ENCODE measurements at regions not wholly inside any gene's neighbourhood (a gene's known extent, or its start where the extent isn't known, plus 50 kb on each side); places are given as distances from the start of the nearest gene placed in this dataset.

GRCh38 chr2:19784456-19784855 is 117.3 kb downstream of the TTC32 start:
- no peak for DNase-seq (ENCODE audit: low read depth)

GRCh38 chr2:19783935-19784334 is 117.8 kb downstream of the TTC32 start:
- DNase-seq (ENCODE audit: low read depth), result no peak

DNA sequence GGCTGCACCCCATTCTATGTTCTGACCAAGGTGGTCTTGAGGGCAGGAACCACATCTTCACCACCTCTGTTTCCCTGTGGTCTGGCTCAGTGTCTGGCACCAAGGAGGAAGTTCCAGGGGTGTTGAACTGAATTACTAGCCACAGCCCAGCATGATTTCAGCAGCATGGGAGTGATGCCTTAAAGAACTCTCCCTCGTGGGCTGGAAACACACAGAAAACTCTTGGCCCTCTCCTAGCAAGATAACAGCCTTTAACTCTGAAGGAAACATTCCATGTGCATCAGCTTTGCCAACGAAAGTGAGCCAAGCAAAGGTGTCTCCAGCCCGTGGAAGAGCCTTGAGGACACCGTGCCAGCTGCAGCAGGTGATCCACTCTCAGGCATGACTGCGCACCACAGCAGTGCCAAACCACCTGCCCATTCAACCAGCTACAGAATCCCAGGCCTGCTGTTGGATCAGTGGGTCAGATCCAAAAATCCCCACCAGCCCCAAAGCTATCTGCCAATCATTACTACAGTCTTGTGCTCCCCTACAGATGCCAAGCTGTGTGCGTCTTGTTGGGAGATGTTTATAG is 124.8 kb downstream of the TTC32 start:
- no peak for DNase-seq (ENCODE audit: low read depth)

DNA sequence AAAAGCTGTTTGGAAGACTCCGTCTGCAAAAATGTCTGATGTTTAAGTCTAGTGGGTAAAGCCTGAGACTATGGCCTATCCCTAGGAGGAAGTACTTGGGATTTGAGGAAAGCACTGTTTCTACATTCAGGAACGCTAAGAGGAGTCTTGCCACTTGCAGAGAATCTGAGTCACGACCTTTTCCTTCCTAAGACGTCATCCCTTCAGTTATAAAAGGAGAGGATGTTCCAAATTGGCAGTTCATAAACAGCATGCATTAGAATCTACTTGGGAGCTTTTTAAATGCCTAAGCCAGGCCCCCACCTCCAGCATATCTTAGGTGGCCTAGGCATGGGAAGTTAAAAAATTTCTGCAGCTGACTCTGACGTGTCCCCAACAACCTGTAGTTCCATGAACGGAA is 125.9 kb downstream of the TTC32 start:
- peak; percentile 75 for DNase-seq (ENCODE audit: low read depth)

DNA sequence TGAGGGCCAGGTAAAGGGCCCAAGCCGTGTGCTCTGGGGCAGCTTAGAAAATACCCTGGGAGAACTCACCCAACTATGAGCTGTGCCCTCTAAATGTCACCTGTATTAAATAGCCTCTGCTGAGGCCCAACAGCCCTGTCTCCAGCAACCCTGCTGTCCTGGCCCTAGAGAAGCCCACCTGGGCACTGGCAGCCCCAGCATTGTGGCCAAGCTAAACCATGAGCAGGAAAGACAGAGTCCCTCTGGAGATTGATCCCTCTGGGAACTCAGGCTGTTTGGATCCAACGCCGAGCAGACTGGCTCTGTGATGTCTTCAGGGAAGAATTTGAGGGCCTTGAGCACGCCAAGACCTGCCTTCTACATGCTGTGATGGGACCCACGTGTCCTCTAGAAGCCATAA is 126.5 kb downstream of the TTC32 start:
- DNase-seq (ENCODE audit: low read depth), result no peak

- DNase-seq (ENCODE audit: low read depth), result no peak
Observed at GRCh38 chr2:19774805-19775176, 127.0 kb downstream of the TTC32 start.

DNA sequence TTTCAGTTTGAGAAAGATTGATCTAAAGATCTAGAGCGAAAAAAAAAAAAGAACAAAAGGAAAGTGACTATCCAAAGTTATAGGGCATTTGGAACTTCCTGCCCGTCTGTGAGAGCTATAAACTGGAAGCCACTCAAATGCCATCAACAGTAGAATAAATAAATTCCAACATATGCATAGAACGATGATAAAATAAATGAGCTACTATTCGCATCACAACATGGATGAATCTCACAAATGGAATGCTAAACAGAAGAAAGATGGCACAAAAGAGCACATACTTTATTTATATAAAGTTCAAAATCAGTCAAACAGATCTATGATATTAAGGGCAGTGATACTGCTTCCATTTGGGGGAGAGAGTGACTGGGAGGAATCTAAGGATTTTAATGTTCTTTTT is 128.8 kb downstream of the TTC32 start:
- peak; percentile 15 for DNase-seq (ENCODE audit: low read depth)

DNA sequence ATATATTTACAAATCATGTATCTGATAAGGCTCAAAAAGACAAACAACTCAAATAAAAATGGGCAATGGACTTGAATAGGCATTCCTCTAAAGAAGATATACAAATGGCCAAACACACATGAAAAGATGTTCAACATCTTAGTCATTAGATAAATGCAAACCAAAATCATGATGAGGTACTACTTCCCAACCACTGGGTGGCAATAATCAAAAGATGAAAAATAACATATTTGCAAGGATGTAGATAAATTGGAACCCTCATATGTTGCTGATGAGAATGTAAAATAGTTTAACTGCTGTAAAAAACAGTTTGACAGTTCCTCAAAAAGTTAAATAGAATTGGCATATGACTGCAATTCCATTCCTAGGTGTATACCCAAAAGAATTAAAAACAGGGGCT is 132.3 kb downstream of the TTC32 start:
- DNase-seq (ENCODE audit: low read depth), result peak; percentile 59

DNA sequence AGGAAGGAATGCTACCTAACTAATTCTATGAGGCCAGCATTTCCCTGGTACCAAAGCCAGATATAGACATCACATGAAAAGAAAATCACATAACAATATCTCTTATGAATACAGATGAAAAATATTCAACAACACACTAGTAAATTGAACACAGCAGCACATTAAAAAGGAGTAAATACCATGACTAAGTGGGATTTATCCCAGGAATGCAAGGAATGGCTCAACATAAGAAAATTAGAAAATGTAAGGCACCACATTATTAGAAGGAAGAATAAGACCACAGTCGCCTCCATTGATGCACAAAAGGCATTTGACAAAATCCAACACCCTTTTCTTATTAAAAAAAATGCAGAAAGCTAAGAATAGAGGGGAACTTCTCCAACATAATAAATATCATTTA is 133.9 kb downstream of the TTC32 start:
- peak; percentile 17 for DNase-seq (ENCODE audit: low read depth)

DNA sequence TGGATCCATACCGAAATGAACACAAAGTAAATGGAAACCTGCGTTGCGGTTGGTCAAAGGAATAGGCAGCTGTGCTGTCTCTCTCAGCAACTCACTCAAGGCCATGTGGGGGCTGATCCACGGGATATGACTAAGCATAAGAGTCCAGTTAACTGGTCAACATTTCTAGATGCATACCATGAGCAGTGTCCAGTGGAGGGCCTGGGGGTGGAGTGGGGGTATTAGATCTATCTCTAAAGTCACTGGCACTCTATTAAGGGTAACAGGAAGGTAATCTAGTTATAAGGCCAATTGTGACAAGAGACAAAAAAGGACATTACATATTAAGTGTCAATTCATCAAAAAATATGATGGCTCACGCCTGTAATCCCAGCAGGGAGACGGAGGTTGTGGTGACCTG is 136.8 kb downstream of the TTC32 start:
- DNase-seq (ENCODE audit: low read depth), result peak; percentile 22

DNA sequence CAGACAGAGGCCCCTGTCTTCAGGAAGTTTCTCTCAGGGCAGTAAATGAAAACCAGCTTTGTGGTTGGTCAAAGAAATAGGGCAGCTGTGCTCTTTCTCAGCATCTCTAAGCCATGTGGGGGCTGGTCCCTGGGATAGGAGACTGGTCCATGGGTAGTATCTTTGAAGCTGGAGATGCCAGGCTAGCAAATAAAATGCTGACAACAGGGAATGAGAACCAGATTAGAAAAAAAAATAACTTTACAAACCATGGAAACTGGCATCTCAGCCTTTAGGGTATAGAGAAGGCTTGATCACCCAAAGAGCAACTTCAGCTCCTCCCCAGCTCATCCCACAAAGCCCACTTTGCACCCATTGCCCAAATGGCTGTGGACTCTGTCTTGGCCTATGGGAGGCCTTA is 138.1 kb downstream of the TTC32 start:
- DNase-seq (ENCODE audit: low read depth), result no peak

DNA sequence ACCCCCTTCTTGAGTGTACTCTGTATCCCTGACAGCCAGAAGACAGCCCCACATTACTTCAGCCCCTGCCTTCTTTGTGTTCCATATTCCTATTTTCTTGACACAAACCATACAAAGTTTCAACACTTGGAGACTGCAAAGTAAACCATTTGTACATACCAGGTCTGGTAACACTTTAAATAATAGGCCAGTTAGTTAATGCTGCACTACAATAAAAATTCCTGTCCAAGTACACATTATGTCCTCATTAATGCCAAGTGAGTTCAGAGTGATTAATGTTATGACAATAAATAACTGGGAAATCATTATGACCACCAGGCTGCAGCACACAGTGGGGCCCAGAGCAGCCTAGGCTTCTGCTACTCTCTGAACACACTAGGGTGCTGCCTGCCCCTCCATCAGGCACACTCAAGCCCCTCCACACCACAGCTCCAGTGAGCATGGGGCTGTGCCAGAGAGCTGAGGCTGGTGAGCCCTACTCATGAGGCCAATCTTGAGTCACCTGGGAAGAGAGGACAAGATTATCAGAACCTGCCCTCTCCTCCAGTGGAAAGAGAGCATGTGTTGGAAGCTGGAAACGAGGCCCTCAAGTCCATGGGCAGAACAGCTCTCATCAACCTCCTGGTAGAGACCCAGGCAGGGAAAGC is 138.7 kb downstream of the TTC32 start:
- DNase-seq (ENCODE audit: low read depth), result no peak

DNA sequence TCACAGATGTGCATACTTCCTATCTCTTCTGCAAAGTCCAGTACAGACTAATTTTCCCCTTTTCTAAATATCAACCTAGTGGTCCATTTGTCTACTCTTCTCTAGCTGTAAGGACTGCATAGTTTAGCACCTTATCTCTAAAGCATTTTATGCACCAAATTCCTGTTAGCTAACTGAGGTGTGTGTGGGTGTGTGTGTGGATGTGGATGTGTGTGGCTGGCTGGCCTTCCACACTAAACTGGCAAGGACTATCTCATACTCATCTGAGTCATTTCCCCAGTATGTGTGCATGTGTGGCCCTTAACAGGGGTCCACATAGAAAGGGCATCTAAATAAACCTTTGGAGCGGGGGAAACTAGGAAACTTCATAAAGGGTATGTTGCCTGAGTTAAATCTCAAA is 139.6 kb downstream of the TTC32 start:
- DNase-seq (ENCODE audit: low read depth), result no peak

DNA sequence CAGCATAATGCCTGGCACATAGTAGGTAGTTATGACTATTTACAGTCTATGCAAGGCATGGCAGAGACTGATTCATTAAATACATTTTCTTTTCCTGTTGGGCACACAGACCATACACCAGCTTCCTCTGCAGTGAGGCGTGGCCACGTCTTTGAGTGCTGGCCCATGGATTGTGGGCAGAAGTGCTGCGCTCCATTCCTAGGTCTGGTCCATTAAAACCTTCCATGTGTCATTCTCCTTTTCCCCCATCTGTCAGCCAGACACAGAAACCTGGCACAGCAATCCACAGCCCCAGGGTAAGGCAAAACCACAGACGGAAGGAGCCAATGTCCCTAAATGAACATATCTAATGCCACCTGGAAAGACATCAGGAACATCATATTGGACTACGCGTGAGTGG is 141.9 kb downstream of the TTC32 start:
- DNase-seq (ENCODE audit: low read depth), result no peak

GRCh38 chr2:19758658-19759057 is 143.1 kb downstream of the TTC32 start:
- no peak for DNase-seq (ENCODE audit: low read depth)

DNA sequence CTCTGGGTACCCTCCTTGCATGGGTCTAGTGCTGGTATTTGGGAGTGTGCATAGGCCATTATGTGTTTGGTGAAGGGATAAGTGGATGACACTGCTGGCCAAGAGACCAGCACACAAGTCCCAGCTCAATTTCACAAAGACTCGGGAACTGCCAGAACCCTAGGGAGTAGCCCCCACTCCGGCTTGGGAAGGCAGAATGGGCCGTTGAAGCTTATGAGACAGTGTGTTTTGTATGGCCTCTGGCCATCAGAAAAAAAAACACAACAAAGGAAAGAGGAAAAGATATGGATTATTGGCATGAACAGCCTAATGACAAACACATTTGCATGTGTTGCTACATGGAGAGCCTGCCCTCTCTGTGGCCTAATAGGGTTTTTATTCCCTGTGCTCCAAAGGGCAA is 144.2 kb downstream of the TTC32 start:
- no peak for DNase-seq (ENCODE audit: low read depth)

GRCh38 chr2:19754907-19755306 is 146.9 kb downstream of the TTC32 start:
- DNase-seq (ENCODE audit: low read depth), result no peak

GRCh38 chr2:19753818-19754217 is 148.0 kb downstream of the TTC32 start:
- no peak for DNase-seq (ENCODE audit: low read depth)

DNA sequence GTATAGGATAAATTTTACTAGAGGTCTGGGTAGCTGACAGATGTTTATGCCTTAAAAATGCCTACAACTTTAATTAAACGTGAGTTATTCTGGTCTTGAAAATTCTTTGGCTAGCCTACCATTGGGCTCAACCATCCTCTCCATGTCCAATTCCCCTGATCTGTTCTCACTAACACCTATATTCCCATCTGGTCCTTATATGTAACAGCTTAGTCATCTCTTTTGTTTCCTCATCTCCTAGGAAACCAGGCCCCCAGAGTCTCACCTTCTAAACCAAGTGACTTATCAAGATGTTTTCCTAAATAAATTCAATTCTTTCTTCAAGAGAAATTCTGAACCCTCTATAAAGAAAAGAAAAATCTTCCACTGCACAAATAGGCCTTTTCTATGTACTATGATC is 148.5 kb downstream of the TTC32 start:
- peak; percentile 17 for DNase-seq (ENCODE audit: low read depth)

DNA sequence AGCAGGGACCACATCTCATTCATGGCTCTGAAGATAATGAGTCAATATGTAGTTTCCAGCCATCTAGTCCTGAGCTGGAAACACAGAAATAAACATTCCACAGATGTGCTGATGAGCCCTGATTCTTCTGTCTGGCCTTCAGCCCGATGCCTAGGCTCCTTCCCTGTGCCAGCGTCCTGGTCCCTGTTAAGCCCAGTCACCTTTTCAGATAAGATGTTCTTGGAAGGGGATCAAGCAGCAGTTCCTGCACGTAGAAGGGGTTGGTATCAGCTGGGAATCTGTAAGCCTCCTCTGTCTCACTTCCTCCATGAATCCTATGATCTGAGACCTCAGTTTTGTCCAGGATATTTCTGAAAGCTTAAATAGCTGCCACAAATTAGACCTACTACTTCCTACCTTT is 149.3 kb downstream of the TTC32 start:
- no peak for DNase-seq (ENCODE audit: low read depth)

DNA sequence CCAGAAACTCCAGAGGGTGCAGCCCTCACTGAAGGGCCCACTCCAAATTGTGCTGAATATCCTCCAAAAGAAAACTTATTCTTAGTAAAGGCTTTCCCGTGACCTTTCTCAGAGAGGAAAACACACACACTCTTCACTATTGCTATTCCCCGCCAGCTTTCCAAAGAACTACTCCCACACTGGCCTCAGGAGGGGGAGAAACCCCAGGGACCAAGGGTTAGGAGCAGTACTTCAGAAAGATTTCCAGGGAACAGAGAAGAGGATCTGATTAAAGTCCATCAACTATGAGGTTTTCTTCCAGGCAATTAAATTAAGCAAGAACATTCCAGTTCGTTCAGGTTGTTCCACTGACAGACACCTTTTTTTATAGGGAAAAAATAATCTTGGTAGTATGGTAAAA is 150.2 kb downstream of the TTC32 start:
- DNase-seq (ENCODE audit: low read depth), result no peak

DNA sequence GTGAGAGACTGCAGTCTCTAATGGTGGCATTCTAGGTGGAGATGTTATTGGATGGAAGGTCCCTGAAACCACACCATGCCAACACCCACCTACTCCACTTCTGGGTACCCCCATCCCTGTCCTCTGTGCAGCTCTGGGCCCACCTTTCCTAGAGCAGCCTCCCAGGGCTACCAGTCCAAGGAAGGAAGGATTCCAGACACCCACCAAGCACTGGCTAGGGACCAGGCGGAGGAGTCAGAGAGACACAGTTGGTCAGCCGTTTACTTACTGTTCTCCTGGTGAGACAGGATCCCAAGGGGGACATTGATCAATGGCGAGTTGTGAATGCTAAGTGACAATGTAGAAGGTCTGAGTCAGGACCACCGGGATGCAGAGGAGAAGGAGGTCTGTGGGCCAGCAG is 151.6 kb downstream of the TTC32 start:
- no peak for DNase-seq (ENCODE audit: low read depth)

GRCh38 chr2:19749507-19749836 is 152.3 kb downstream of the TTC32 start:
- no peak for DNase-seq (ENCODE audit: low read depth)

DNA sequence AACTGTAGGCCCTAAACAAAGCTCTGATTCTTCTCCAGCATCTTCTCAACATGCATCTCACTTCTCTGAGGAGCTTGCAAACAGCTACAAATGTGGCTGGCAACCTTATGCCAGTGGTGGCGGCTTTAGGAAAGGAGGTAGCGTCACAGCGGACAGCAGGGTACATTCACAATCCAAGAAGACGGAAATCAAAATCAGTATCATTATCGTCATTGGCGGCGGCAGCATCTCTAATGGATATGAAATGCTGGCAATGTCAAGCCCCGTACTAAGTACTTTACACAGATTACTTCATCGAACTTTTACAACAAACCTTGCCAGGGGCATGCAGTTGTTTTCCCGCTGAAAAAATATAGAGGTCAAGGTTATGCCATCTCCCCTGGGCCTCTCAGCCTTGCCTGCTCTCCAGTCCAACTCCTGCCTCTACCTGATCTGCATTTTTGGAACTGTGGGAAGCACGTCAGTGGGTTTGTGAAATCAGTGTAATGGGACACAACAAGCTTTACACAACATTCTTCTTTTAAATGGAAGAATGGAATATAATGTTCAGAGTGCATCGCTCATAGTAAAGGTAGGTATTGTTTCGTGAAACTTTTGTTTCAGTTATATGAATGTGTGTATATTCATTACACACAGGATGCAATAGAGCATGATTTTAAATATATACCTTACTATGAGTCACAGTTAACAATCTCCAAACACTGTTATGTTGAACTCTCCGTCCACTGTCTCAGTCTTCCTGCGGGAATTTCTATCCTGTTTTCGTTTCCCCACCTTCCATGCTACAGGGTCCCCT is 152.9 kb downstream of the TTC32 start:
- no peak for DNase-seq (ENCODE audit: low read depth)
